ENCODE measurements at regions not wholly inside any gene's neighbourhood (a gene's known extent, or its start where the extent isn't known, plus 50 kb on each side); places are given as distances from the start of the nearest gene placed in this dataset.

GRCh38 chr7:108860615-108861014 lies 290.9 kb downstream of the DNAJB9 start:
- TF ChIP-seq CTCF (IDR thresholded peaks at IDR 0.05 in 2 of 3, conservative IDR thresholded peaks at IDR 0.05 in 1 of 3; ENCODE audit: control insufficient read depth in 2 of 3, extremely low read depth in 1 of 3, insufficient read depth in 1 of 3, low read depth in 3 of 3, low read length in 3 of 3) (no peak), POLR2AphosphoS5 (IDR thresholded peaks at IDR 0.05; ENCODE audit: low read length) (no peak), SMC3 (IDR thresholded peaks at IDR 0.05; ENCODE audit: borderline replicate concordance, low read length) (no peak), YY1 (IDR thresholded peaks at IDR 0.05; ENCODE audit: low read depth, low read length) (no peak), POLR2A (IDR thresholded peaks at IDR 0.05; ENCODE audit: low read depth, low read length) (no peak), CREB1 (IDR thresholded peaks at IDR 0.05; ENCODE audit: low read depth) (no peak), JUND (IDR thresholded peaks at IDR 0.05; ENCODE audit: low read depth, low read length) (no peak), MAX (IDR thresholded peaks at IDR 0.05; ENCODE audit: low read depth, low read length) (no peak), BHLHE40 (IDR thresholded peaks at IDR 0.05; ENCODE audit: borderline replicate concordance in 1 of 2, low read depth in 2 of 2, low read length in 1 of 2) (no peak)
- TF ChIP-seq, protein P1, sequence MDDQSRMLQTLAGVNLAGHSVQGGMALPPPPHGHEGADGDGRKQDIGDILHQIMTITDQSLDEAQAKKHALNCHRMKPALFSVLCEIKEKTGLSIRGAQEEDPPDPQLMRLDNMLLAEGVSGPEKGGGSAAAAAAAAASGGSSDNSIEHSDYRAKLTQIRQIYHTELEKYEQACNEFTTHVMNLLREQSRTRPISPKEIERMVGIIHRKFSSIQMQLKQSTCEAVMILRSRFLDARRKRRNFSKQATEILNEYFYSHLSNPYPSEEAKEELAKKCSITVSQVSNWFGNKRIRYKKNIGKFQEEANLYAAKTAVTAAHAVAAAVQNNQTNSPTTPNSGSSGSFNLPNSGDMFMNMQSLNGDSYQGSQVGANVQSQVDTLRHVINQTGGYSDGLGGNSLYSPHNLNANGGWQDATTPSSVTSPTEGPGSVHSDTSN (IDR thresholded peaks at IDR 0.05; ENCODE audit: insufficient replicate concordance, low read depth, low read length), result no peak
